Esophagus muscularis mucosa (tissue), 4 donors: ENCODE measurements at regions not wholly inside any gene's neighbourhood (a gene's known extent, or its start where the extent isn't known, plus 50 kb on each side); places are given as distances from the start of the nearest gene placed in this dataset.

Experiments
- DNase-seq: peaks from one replicate; pipeline ENCODE4 v3.0.0-alpha.2; 2017; ENCODE audit errors: extremely low spot score
- H3K27ac ChIP-seq, 4 donors: fragments of 200-600 bp; sonication (generic); replicated peaks in 1 of 4; 1 replicate in 3 of 4; 2 replicates in 1 of 4; pipeline ENCODE4 v1.5.1; 2016 to 2019; ENCODE audit warnings: mild to moderate bottlenecking in 1 of 4
- H3K27me3 ChIP-seq, 4 donors: fragments of 200-600 bp; sonication (generic); one replicate each; pipeline versions ENCODE4 v1.5.1 to v1.6.0; 2016 to 2019
- H3K36me3 ChIP-seq, 4 donors: fragments of 200-600 bp; sonication (generic); one replicate each; pipeline ENCODE4 v1.5.1; 2016 to 2019
- H3K4me1 ChIP-seq, 4 donors: fragments of 200-600 bp; sonication (generic); one replicate each; pipeline ENCODE4 v1.5.1; 2016 to 2019
- H3K4me3 ChIP-seq, 4 donors: fragments of 200-600 bp; sonication (generic); 1 replicate in 2 of 4; 2 replicates in 2 of 4; pipeline ENCODE4 v1.5.1; 2016 to 2019; ENCODE audit warnings: mild to moderate bottlenecking in 4 of 4, moderate library complexity in 1 of 4
- H3K9me3 ChIP-seq, 4 donors: fragments of 200-600 bp; sonication (generic); 1 replicate in 3 of 4; 2 replicates in 1 of 4; pipeline ENCODE4 v1.5.1; 2016 to 2019
- CTCF ChIP-seq, 3 experiments: fragments of 200-600 bp in 2 of 3; fragments of 450-650 bp in 1 of 3; sonication (generic) in 2 of 3; IDR thresholded peaks; one replicate each; pipeline ENCODE4 v1.5.1; 2017 to 2019; ENCODE audit warnings: antibody characterized with exemption in 3 of 3, mild to moderate bottlenecking in 2 of 3, moderate library complexity in 1 of 3
- EP300 ChIP-seq: sonication (generic); formaldehyde crosslinking; IDR thresholded peaks from one replicate; pipeline ENCODE4 v1.6.1; 2017; ENCODE audit warnings: antibody characterized with exemption
- POLR2A ChIP-seq: fragments of 450-650 bp; IDR thresholded peaks from one replicate; pipeline ENCODE4 v1.6.1; 2017; ENCODE audit warnings: antibody characterized with exemption, moderate library complexity, mild to moderate bottlenecking, low read depth
- POLR2AphosphoS5 ChIP-seq, 2 donors: sonication (generic); formaldehyde crosslinking; IDR thresholded peaks; one replicate each; pipeline ENCODE4 v1.6.1; 2017; ENCODE audit warnings: antibody characterized with exemption in 2 of 2
- WGBS: methylation state at CpG from one replicate; pipeline ENCODE4 v1.1.5; 2018; 5-methylcytosine and 5-hydroxymethylcytosine counted together
- intact Hi-C: fragments of 100-400 bp; cut with DNase I; formaldehyde crosslinking; loops from one replicate; pipeline ENCODE4 v1.15.1; 2023

- no peaks in the 10 kb centered on the region for H3K36me3 ChIP-seq
- H3K27ac ChIP-seq, result peak overlapping the region in 1 of 4 donors; percentile 5
- no peak for DNase-seq
- intact Hi-C loops, result no loop called here
- WGBS, result 38% methylated on average over 3 of the region's 3 CpGs
- no peak for TF ChIP-seq POLR2AphosphoS5 (IDR thresholded peaks at IDR 0.05)
- TF ChIP-seq CTCF (IDR thresholded peaks at IDR 0.05), result no peak
- no peak for TF ChIP-seq POLR2A
- TF ChIP-seq EP300, result no peak
- no peaks in the 10 kb centered on the region for H3K27me3 ChIP-seq
- H3K9me3 ChIP-seq, result no peaks in the 10 kb centered on the region
- no peaks in the 10 kb centered on the region for H3K4me1 ChIP-seq
- H3K4me3 ChIP-seq, result no peak overlapping the region
Measured at GRCh38 chr4:110364911-110365520, 110.9 kb upstream of the ENPEP start.

GRCh38 chr4:110361921-110362320 is 114.0 kb upstream of the ENPEP start:
- no peak for DNase-seq
- Histone ChIP-seq H3K27ac (no peak overlapping the region), H3K36me3 (no peaks in the 10 kb centered on the region), H3K9me3 (no peaks in the 10 kb centered on the region), H3K4me1 (no peaks in the 10 kb centered on the region), H3K27me3 (no peaks in the 10 kb centered on the region), H3K4me3 (no peak overlapping the region)
- 48% methylated on average over 2 of the region's 2 CpGs for WGBS
- TF ChIP-seq POLR2AphosphoS5 (IDR thresholded peaks at IDR 0.05), result no peak
- no peak for TF ChIP-seq POLR2A
- no peak for TF ChIP-seq EP300
- TF ChIP-seq CTCF (IDR thresholded peaks at IDR 0.05), result no peak
- intact Hi-C loops, result no loop called here

- H3K27me3 ChIP-seq, result no peaks in the 10 kb centered on the region
- no peaks in the 10 kb centered on the region for H3K36me3 ChIP-seq
- 71% methylated on average over 1 of the region's 1 CpG for WGBS
- H3K4me1 ChIP-seq, result no peaks in the 10 kb centered on the region
- H3K9me3 ChIP-seq, result no peaks in the 10 kb centered on the region
- no peak overlapping the region for H3K4me3 ChIP-seq
- DNase-seq, result no peak
- intact Hi-C loops, result no loop called here
- TF ChIP-seq CTCF (IDR thresholded peaks at IDR 0.05), result no peak
- TF ChIP-seq EP300, result no peak
- TF ChIP-seq POLR2AphosphoS5 (IDR thresholded peaks at IDR 0.05), result no peak
- no peak for TF ChIP-seq POLR2A
- H3K27ac ChIP-seq, result no peak overlapping the region
Measured at GRCh38 chr4:110359076-110359475, 116.9 kb upstream of the ENPEP start.

- 85% methylated on average over 2 of the region's 2 CpGs for WGBS
- no peak overlapping the region for H3K4me3 ChIP-seq
- H3K27ac ChIP-seq, result no peak overlapping the region
- no peaks in the 10 kb centered on the region for H3K4me1 ChIP-seq
- H3K9me3 ChIP-seq, result no peaks in the 10 kb centered on the region
- intact Hi-C loops, result no loop called here
- H3K27me3 ChIP-seq, result no peaks in the 10 kb centered on the region
- H3K36me3 ChIP-seq, result no peaks in the 10 kb centered on the region
- DNase-seq, result no peak
- TF ChIP-seq POLR2AphosphoS5 (IDR thresholded peaks at IDR 0.05), result no peak
- no peak for TF ChIP-seq EP300
- TF ChIP-seq CTCF (IDR thresholded peaks at IDR 0.05), result no peak
- TF ChIP-seq POLR2A, result no peak
Measured at GRCh38 chr4:110357521-110357920, 118.4 kb upstream of the ENPEP start.

GRCh38 chr4:110354460-110354859 is 121.5 kb upstream of the ENPEP start:
- Histone ChIP-seq H3K4me3 (no peak overlapping the region), H3K36me3 (no peaks in the 10 kb centered on the region), H3K27me3 (no peaks in the 10 kb centered on the region), H3K9me3 (no peaks in the 10 kb centered on the region), H3K27ac (no peak overlapping the region), H3K4me1 (no peaks in the 10 kb centered on the region)
- TF ChIP-seq CTCF (IDR thresholded peaks at IDR 0.05) (no peak), EP300 (no peak), POLR2A (no peak), POLR2AphosphoS5 (IDR thresholded peaks at IDR 0.05) (no peak)
- 65% methylated on average over 4 of the region's 4 CpGs for WGBS
- intact Hi-C loops, result no loop called here
- no peak for DNase-seq
